GM12878 (cell line): ENCODE measurements at regions not wholly inside any gene's neighbourhood (a gene's known extent, or its start where the extent isn't known, plus 50 kb on each side); places are given as distances from the start of the nearest gene placed in this dataset.
"Not testable (repeated sequence)": the region's sequence is repeated elsewhere in the genome, so short reads cannot be mapped to it uniquely, and the experiment has no call there.

ENCODE experiments used
- ATF7 ChIP-seq: fragments of 450-650 bp; IDR thresholded peaks from 2 replicates; pipeline ENCODE4 v1.6.1; 2016; ENCODE audit warnings: low read depth, mild to moderate bottlenecking
- CHD2 ChIP-seq: IDR thresholded peaks from 2 replicates; pipeline ENCODE4 v1.6.1; 2011; ENCODE audit warnings: low read depth, low read length, improper control_type of control experiment, borderline replicate concordance
- EP300 ChIP-seq, 2 experiments: fragments of 150-350 bp in 1 of 2; IDR thresholded peaks; 2 replicates each; pipeline ENCODE4 v1.6.1; 2011 to 2012; ENCODE audit warnings: low read depth in 2 of 2, low read length in 2 of 2, borderline replicate concordance in 1 of 2, improper control_type of control experiment in 1 of 2, inconsistent platforms in 1 of 2; ENCODE audit not compliant: control insufficient read depth in 1 of 2
- GATAD2B ChIP-seq: fragments of 450-650 bp; conservative IDR thresholded peaks from 2 replicates; pipeline ENCODE4 v1.6.1; 2017; ENCODE audit warnings: low read depth, mild to moderate bottlenecking, moderate library complexity
- KDM1A ChIP-seq: fragments of 200-600 bp; sonication (generic); IDR thresholded peaks from 2 replicates; pipeline ENCODE4 v1.6.1; 2016; ENCODE audit warnings: borderline replicate concordance
- POLR2A ChIP-seq: IDR thresholded peaks from 2 replicates; pipeline ENCODE4 v1.6.1; 2011; ENCODE audit warnings: low read depth, mild to moderate bottlenecking, low read length
- POLR2AphosphoS5 ChIP-seq: IDR thresholded peaks from 2 replicates; pipeline ENCODE4 v1.6.1; 2011; ENCODE audit warnings: mild to moderate bottlenecking, low read length, inconsistent platforms
- POU2F2 ChIP-seq: IDR thresholded peaks from 3 replicates; pipeline ENCODE4 v1.6.1; 2011; ENCODE audit warnings: low read depth, mild to moderate bottlenecking, low read length, borderline replicate concordance
- RCOR1 ChIP-seq: conservative IDR thresholded peaks from 2 replicates; pipeline ENCODE4 v1.6.1; 2012; ENCODE audit warnings: low read depth, low read length, improper control_type of control experiment
- SUZ12 ChIP-seq: fragments of 200-600 bp; sonication (generic); IDR thresholded peaks from one replicate; pipeline ENCODE4 v1.6.1; 2018; ENCODE audit warnings: antibody characterized with exemption, mild to moderate bottlenecking; ENCODE audit not compliant: unreplicated experiment
- TF ChIP-seq, protein P1 (sequence below), 3 experiments: IDR thresholded peaks in 2 of 3; conservative IDR thresholded peaks in 1 of 3; 2 replicates each; pipeline ENCODE4 v1.5.1; 2011; ENCODE audit warnings: low read depth in 3 of 3, low read length in 3 of 3, mild to moderate bottlenecking in 3 of 3, control low read depth in 2 of 3, moderate library complexity in 2 of 3, inconsistent platforms in 1 of 3, mixed read lengths in 1 of 3; ENCODE audit not compliant: control insufficient read depth in 2 of 3, insufficient read depth in 1 of 3; ENCODE audit errors: extremely low read depth in 1 of 3

- not testable (repeated sequence) for TF ChIP-seq POU2F2; CHD2; GATAD2B; POLR2A; POLR2AphosphoS5; EP300 (IDR thresholded peaks at IDR 0.05; ENCODE audit: borderline replicate concordance in 1 of 2, control insufficient read depth in 1 of 2, low read depth in 2 of 2, low read length in 2 of 2); SUZ12; RCOR1; ATF7; KDM1A
- TF ChIP-seq, protein P1, sequence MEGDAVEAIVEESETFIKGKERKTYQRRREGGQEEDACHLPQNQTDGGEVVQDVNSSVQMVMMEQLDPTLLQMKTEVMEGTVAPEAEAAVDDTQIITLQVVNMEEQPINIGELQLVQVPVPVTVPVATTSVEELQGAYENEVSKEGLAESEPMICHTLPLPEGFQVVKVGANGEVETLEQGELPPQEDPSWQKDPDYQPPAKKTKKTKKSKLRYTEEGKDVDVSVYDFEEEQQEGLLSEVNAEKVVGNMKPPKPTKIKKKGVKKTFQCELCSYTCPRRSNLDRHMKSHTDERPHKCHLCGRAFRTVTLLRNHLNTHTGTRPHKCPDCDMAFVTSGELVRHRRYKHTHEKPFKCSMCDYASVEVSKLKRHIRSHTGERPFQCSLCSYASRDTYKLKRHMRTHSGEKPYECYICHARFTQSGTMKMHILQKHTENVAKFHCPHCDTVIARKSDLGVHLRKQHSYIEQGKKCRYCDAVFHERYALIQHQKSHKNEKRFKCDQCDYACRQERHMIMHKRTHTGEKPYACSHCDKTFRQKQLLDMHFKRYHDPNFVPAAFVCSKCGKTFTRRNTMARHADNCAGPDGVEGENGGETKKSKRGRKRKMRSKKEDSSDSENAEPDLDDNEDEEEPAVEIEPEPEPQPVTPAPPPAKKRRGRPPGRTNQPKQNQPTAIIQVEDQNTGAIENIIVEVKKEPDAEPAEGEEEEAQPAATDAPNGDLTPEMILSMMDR (IDR thresholded peaks at IDR 0.05 in 2 of 3, conservative IDR thresholded peaks at IDR 0.05 in 1 of 3; ENCODE audit: control insufficient read depth in 2 of 3, extremely low read depth in 1 of 3, insufficient read depth in 1 of 3, low read depth in 3 of 3, low read length in 3 of 3): not testable (repeated sequence)
Measured at GRCh38 chr1:120513099-120513498, 98.3 kb downstream of the NBPF8 start.
